OCI-LY7 (cell line): ENCODE measurements at regions not wholly inside any gene's neighbourhood (a gene's known extent, or its start where the extent isn't known, plus 50 kb on each side); places are given as distances from the start of the nearest gene placed in this dataset.

Experiments
- BruUV-seq: library from RNA; stranded (reverse); fragments of 400-500 nt; replicated peaks from 2 replicates; lab custom pipeline; 2021; lab: Mats Ljungman, UMichigan
- CTCF ChIA-PET: fragments of 300-600 bp; sonication (Branson Sonifier 250); formaldehyde crosslinking; loops from one replicate; lab custom pipeline; 2022; ENCODE audit warnings: antibody characterized with exemption; ENCODE audit not compliant: unreplicated experiment; lab: Charles Lee
- POLR2A ChIA-PET: fragments of 300-600 bp; sonication (Branson Sonifier 250); formaldehyde crosslinking; loops from one replicate; lab custom pipeline; 2022; ENCODE audit warnings: antibody characterized with exemption; lab: Charles Lee
- DNase-seq: peaks from one replicate; pipeline ENCODE4 v3.0.0-alpha.2; 2015; ENCODE audit warnings: low spot score
- H2AFZ ChIP-seq: fragments of 200-600 bp; sonication (generic), shearing (Covaris generic); 2 replicates; pipeline ENCODE4 v1.6.1; 2014; ENCODE audit warnings: mild to moderate bottlenecking, antibody characterized with exemption, low read length, moderate library complexity
- H3K27ac ChIP-seq: fragments of 200-600 bp; sonication (generic); 2 replicates; pipeline ENCODE4 v1.5.1; 2014; ENCODE audit warnings: mixed run types, low read depth, mild to moderate bottlenecking, moderate library complexity, low read length, inconsistent platforms; ENCODE audit not compliant: poor library complexity, severe bottlenecking
- H3K36me3 ChIP-seq: fragments of 200-600 bp; sonication (generic); 2 replicates; pipeline ENCODE4 v1.6.1; 2014; ENCODE audit warnings: mild to moderate bottlenecking, antibody characterized with exemption, low read length, moderate library complexity, mixed read lengths; ENCODE audit not compliant: insufficient read depth
- H3K4me1 ChIP-seq: fragments of 200-600 bp; sonication (generic); 2 replicates; pipeline ENCODE4 v1.5.1; 2014; ENCODE audit warnings: mild to moderate bottlenecking, low read length; ENCODE audit not compliant: insufficient read depth, poor library complexity, severe bottlenecking
- H3K4me2 ChIP-seq: fragments of 200-600 bp; sonication (generic); 2 replicates; pipeline ENCODE4 v1.6.1; 2014; ENCODE audit warnings: mild to moderate bottlenecking, low read length
- H3K4me3 ChIP-seq: fragments of 200-600 bp; sonication (generic); 2 replicates; pipeline ENCODE4 v1.5.1; 2014; ENCODE audit warnings: mild to moderate bottlenecking, low read depth, low read length; ENCODE audit not compliant: poor library complexity, severe bottlenecking
- H3K79me2 ChIP-seq: fragments of 200-600 bp; sonication (generic); 2 replicates; pipeline ENCODE4 v1.6.1; 2016; ENCODE audit warnings: low read depth, mild to moderate bottlenecking, low read length, moderate library complexity, mixed read lengths; ENCODE audit not compliant: insufficient read depth
- H3K9me2 ChIP-seq: fragments of 200-600 bp; sonication (generic); 2 replicates; pipeline ENCODE4 v1.6.1; 2016; ENCODE audit warnings: mild to moderate bottlenecking, low read length, mixed read lengths; ENCODE audit not compliant: insufficient read depth
- H3K9me3 ChIP-seq: fragments of 200-600 bp; sonication (generic); 2 replicates; pipeline ENCODE4 v1.6.1; 2014; ENCODE audit warnings: mild to moderate bottlenecking, mixed run types, low read length, mixed read lengths
- H4K20me1 ChIP-seq: fragments of 200-600 bp; sonication (generic); 2 replicates; pipeline ENCODE4 v1.6.1; 2014; ENCODE audit warnings: mild to moderate bottlenecking, antibody characterized with exemption, low read length, moderate library complexity, mixed read lengths; ENCODE audit not compliant: insufficient read depth
- EZH2phosphoT487 ChIP-seq: fragments of 200-600 bp; sonication (generic); IDR thresholded peaks from 2 replicates; pipeline ENCODE4 v1.6.1; 2018; ENCODE audit warnings: low read depth, borderline replicate concordance, mild to moderate bottlenecking, mixed run types, antibody characterized with exemption, low read length, moderate library complexity, mixed read lengths
- intact Hi-C: fragments of 100-400 bp; cut with micrococcal nuclease; formaldehyde crosslinking; loops from one replicate; pipeline ENCODE4 v1.10.0; 2022; ENCODE audit not compliant: unreplicated experiment
- TF ChIP-seq, protein P1 (sequence below): fragments of 200-600 bp; sonication (generic); conservative IDR thresholded peaks from 2 replicates; pipeline ENCODE4 v1.5.1; 2014; ENCODE audit warnings: mild to moderate bottlenecking, antibody characterized with exemption, low read length, moderate library complexity, mixed read lengths

- Histone ChIP-seq H3K9me2 (no peaks in the 10 kb centered on the region), H3K79me2 (no peaks in the 10 kb centered on the region), H3K4me3 (no peak overlapping the region), H3K27ac (no peak overlapping the region), H3K4me2 (no peak overlapping the region), H3K4me1 (no peaks in the 10 kb centered on the region), H2AFZ (no peak overlapping the region), H4K20me1 (no peaks in the 10 kb centered on the region), H3K9me3 (no peaks in the 10 kb centered on the region), H3K36me3 (no peaks in the 10 kb centered on the region)
- DNase-seq: no peak
- no TSS peak for BruUV-seq
- TF ChIP-seq EZH2phosphoT487: no peak
- TF ChIP-seq, protein P1, sequence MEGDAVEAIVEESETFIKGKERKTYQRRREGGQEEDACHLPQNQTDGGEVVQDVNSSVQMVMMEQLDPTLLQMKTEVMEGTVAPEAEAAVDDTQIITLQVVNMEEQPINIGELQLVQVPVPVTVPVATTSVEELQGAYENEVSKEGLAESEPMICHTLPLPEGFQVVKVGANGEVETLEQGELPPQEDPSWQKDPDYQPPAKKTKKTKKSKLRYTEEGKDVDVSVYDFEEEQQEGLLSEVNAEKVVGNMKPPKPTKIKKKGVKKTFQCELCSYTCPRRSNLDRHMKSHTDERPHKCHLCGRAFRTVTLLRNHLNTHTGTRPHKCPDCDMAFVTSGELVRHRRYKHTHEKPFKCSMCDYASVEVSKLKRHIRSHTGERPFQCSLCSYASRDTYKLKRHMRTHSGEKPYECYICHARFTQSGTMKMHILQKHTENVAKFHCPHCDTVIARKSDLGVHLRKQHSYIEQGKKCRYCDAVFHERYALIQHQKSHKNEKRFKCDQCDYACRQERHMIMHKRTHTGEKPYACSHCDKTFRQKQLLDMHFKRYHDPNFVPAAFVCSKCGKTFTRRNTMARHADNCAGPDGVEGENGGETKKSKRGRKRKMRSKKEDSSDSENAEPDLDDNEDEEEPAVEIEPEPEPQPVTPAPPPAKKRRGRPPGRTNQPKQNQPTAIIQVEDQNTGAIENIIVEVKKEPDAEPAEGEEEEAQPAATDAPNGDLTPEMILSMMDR: no peak
- intact Hi-C loops: no loop called here
- CTCF ChIA-PET: no interaction called here
- POLR2A ChIA-PET: interaction anchor here (0.5 kb wide), 1 partner anchor 30 kb away, joined by 3 read pairs; no protein-coding TSS in a partner anchor
Measured at GRCh38 chr6:165722022-165722421, 59.0 kb upstream of the PDE10A start.

DNA sequence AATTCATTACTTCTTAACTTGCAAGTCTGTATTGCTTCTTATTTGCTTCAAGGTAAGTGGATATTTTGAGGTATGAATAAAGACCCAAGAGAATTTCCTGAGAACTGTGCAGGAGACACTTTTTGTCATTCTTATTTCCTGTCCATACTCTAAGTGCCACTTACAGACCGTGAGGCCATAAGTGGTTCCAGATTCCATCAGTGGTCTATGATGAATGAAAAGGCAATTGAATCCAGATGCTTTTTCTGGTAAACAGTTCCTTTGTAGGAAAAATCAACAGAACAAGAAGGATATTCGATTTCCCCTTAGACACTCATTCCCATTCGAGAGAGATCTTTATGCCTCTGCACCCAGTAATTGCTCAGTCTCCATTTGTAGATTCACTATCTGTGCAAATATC, 58.3 kb upstream of the PDE10A start:
- intact Hi-C loops: no loop called here
- TF ChIP-seq, protein P1: no peak
- no peak for TF ChIP-seq EZH2phosphoT487
- Histone ChIP-seq H3K4me2 (no peak overlapping the region), H3K36me3 (no peaks in the 10 kb centered on the region), H3K4me1 (no peaks in the 10 kb centered on the region), H4K20me1 (no peaks in the 10 kb centered on the region), H3K9me2 (no peaks in the 10 kb centered on the region), H3K27ac (no peak overlapping the region), H3K79me2 (no peaks in the 10 kb centered on the region), H2AFZ (no peak overlapping the region), H3K4me3 (no peak overlapping the region), H3K9me3 (no peaks in the 10 kb centered on the region)
- DNase-seq: no peak
- no TSS peak for BruUV-seq
- POLR2A ChIA-PET: interaction anchor here (0.5 kb wide), 1 partner anchor 30 kb away, joined by 3 read pairs; no protein-coding TSS in a partner anchor
- CTCF ChIA-PET: no interaction called here

- H3K9me2 ChIP-seq: no peaks in the 10 kb centered on the region
- no peak for DNase-seq
- no TSS peak for BruUV-seq
Measured at GRCh38 chr6:165718491-165718891, 55.5 kb upstream of the PDE10A start.

More at GRCh38 chr6:165718491-165718891, 55.5 kb upstream of the PDE10A start:
- Histone ChIP-seq H4K20me1 (no peaks in the 10 kb centered on the region), H3K9me3 (no peaks in the 10 kb centered on the region), H3K4me1 (no peaks in the 10 kb centered on the region), H3K36me3 (no peaks in the 10 kb centered on the region), H3K4me3 (no peak overlapping the region), H3K27ac (no peak overlapping the region), H2AFZ (no peak overlapping the region), H3K79me2 (no peaks in the 10 kb centered on the region), H3K4me2 (no peak overlapping the region)
- POLR2A ChIA-PET: no interaction called here
- CTCF ChIA-PET: no interaction called here
- no peak for TF ChIP-seq EZH2phosphoT487
- TF ChIP-seq, protein P1: no peak
- intact Hi-C loops: no loop called here
